ENCODE measurements at regions not wholly inside any gene's neighbourhood (a gene's known extent, or its start where the extent isn't known, plus 50 kb on each side); places are given as distances from the start of the nearest gene placed in this dataset.

DNA sequence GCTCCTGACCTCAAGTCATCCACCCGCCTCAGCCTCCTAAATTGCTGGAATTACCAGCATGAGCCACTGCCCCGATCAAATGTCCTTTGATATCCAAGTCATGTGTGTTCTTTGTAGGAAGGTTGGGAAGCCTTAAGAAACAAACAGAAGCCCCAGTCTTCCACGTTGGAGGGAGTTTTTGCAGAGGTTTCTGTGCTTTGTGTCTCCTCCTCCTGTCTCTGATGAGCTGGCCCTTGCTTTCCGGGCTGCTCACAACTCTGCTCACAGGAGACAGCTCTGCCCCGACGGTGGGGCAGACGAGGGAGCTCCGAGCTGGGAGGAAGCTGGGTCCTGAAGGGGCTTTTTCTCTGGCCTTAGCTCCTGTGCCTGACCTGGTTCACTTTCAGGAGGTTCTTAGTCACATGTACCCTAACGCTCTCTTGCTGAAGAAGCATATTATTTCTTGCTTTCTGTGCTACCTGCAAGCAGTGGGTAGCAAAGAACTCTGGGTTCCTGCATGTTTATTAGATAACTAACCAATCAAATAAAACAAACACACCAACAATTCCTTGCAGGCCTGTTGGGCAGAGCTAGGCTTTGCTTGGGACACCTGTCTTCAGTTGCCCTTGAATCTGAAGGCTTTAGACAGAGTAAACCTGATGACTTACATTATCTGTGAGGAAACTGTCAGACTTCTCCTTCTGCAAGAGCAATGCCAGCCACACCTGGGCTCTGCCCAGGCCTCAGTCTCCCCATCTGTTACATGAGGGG, 52.6 kb upstream of the SMAD6 start:
- no peak for TF ChIP-seq POLR2A (IDR thresholded peaks at IDR 0.05)
- TF ChIP-seq, protein P1, sequence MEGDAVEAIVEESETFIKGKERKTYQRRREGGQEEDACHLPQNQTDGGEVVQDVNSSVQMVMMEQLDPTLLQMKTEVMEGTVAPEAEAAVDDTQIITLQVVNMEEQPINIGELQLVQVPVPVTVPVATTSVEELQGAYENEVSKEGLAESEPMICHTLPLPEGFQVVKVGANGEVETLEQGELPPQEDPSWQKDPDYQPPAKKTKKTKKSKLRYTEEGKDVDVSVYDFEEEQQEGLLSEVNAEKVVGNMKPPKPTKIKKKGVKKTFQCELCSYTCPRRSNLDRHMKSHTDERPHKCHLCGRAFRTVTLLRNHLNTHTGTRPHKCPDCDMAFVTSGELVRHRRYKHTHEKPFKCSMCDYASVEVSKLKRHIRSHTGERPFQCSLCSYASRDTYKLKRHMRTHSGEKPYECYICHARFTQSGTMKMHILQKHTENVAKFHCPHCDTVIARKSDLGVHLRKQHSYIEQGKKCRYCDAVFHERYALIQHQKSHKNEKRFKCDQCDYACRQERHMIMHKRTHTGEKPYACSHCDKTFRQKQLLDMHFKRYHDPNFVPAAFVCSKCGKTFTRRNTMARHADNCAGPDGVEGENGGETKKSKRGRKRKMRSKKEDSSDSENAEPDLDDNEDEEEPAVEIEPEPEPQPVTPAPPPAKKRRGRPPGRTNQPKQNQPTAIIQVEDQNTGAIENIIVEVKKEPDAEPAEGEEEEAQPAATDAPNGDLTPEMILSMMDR (IDR thresholded peaks at IDR 0.05), result no peak

All from testis (tissue), 2 donors.